RWPE2 (cell line): ENCODE measurements at regions not wholly inside any gene's neighbourhood (a gene's known extent, or its start where the extent isn't known, plus 50 kb on each side); places are given as distances from the start of the nearest gene placed in this dataset.

Source experiments
- ATAC-seq: fragments of 200-7000 bp; cut with Tn5 transposase; 3 replicates; pipeline ENCODE4 v1.9.1; 2021; ENCODE audit warnings: low read depth
- DNase-seq: peaks from one replicate; pipeline ENCODE4 v3.0.0-alpha.2; 2020; ENCODE audit warnings: low spot score
- H3K27ac ChIP-seq: fragments of 450-650 bp; 2 replicates; pipeline ENCODE4 v1.5.1; 2017; ENCODE audit warnings: mild to moderate bottlenecking; ENCODE audit not compliant: poor library complexity, severe bottlenecking
- H3K27me3 ChIP-seq: fragments of 250-450 bp; sonication (Bioruptor Pico); 2 replicates; pipeline ENCODE4 v1.5.1; 2021; ENCODE audit warnings: mild to moderate bottlenecking, moderate library complexity; ENCODE audit not compliant: insufficient read depth, poor library complexity, severe bottlenecking
- H3K36me3 ChIP-seq: fragments of 250-450 bp; sonication (Bioruptor Pico); 2 replicates; pipeline ENCODE4 v1.5.1; 2020; ENCODE audit warnings: low read depth, mild to moderate bottlenecking, moderate library complexity
- H3K4me1 ChIP-seq: fragments of 250-450 bp; sonication (Bioruptor Pico); 2 replicates; pipeline ENCODE4 v1.5.1; 2021; ENCODE audit warnings: mild to moderate bottlenecking, moderate library complexity; ENCODE audit not compliant: insufficient read depth, poor library complexity, severe bottlenecking
- H3K4me3 ChIP-seq: fragments of 250-450 bp; sonication (Bioruptor Pico); 2 replicates; pipeline ENCODE4 v1.5.1; 2021; ENCODE audit warnings: mild to moderate bottlenecking, moderate library complexity; ENCODE audit not compliant: severe bottlenecking
- H3K9me3 ChIP-seq: fragments of 250-450 bp; sonication (Bioruptor Pico); 2 replicates; pipeline ENCODE4 v1.5.1; 2021; ENCODE audit warnings: mild to moderate bottlenecking, moderate library complexity; ENCODE audit not compliant: severe bottlenecking
- TF ChIP-seq, protein P1 (sequence below): fragments of 450-650 bp; IDR thresholded peaks from one replicate; pipeline ENCODE4 v1.5.1; 2017; ENCODE audit warnings: mild to moderate bottlenecking, moderate library complexity; ENCODE audit not compliant: poor library complexity, severe bottlenecking

DNA sequence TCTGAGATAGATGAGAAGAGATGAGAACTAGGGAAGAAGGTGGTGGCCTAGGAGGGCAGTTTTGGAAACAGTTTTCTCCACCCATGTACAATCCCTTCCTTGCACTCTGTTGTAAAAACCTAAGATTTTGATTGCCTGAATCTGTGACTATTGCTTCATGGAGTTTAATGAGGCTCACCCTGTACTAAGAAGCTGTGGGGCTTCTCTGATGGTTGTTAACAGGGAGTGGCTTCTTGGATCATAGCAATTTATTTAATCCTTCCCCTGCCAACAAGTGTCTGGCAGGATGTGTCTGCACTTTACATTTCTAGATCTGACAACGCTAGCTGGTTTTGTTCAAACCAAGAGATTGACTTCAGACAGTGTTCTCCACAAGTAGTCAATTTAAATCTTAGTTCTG lies 74.7 kb upstream of the C5orf46 start:
- H3K4me1 ChIP-seq: peaks cover 11% of the 10 kb centered on the region
- H3K27me3 ChIP-seq: no peaks in the 10 kb centered on the region
- ATAC-seq: no peak
- H3K36me3 ChIP-seq: no peaks in the 10 kb centered on the region
- H3K27ac ChIP-seq: no peak overlapping the region
- H3K9me3 ChIP-seq: no peaks in the 10 kb centered on the region
- DNase-seq: no peak
- TF ChIP-seq, protein P1, sequence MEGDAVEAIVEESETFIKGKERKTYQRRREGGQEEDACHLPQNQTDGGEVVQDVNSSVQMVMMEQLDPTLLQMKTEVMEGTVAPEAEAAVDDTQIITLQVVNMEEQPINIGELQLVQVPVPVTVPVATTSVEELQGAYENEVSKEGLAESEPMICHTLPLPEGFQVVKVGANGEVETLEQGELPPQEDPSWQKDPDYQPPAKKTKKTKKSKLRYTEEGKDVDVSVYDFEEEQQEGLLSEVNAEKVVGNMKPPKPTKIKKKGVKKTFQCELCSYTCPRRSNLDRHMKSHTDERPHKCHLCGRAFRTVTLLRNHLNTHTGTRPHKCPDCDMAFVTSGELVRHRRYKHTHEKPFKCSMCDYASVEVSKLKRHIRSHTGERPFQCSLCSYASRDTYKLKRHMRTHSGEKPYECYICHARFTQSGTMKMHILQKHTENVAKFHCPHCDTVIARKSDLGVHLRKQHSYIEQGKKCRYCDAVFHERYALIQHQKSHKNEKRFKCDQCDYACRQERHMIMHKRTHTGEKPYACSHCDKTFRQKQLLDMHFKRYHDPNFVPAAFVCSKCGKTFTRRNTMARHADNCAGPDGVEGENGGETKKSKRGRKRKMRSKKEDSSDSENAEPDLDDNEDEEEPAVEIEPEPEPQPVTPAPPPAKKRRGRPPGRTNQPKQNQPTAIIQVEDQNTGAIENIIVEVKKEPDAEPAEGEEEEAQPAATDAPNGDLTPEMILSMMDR: no peak
- H3K4me3 ChIP-seq: no peak overlapping the region

DNA sequence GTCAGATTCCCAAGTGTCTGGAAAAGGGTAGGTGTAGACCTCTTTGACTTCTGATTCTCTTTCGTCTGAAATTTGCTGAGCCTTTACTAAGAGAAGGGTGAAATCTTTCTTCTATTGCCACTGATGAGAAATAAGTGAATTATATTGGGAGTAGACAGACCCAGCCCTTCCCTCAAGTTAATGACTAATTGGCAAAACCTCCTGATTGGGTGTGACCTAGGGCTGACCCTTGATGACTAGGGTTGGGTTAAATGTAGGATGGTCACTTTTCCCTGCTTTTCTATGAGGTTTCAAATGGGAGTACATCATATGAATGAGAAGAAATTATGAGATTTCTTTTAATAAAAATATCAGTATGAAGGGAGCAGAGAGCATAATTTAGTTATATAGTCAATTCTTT lies 73.4 kb upstream of the C5orf46 start:
- TF ChIP-seq, protein P1: no peak

DNA sequence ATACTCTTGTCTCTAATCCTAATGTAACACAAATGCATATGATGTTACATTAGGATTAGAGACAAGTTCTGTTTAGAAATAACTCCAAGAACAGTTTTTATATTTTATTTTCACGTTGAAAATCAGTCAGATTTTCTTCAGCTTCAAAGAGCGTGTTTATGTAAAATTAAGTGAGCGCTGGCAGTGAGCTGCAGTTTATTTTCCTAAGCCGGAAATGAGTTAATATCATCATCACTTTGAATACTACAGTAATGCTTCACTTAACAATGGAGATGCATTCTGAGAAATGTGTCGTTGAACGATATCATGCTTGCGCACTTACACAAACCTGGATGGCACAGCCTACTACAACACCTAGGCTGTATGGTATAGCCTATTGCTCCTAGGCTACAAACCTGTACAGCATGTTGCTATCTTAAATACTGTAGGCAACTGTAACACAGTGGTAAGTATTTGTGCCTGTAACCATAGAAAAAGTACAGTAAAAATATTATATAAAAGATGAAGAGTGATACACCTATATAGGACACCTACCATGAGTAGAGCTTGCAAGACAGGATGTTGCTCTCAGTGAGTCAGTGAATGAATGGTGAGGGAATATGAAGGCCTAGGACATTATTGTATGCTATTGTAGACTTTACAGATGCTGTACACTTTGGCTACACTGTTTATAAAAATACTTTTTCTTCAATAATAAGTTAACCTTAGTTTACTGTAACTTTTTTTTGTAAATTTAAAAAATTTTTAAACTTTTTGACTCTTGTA lies 65.9 kb upstream of the C5orf46 start:
- Histone ChIP-seq H3K36me3 (no peaks in the 10 kb centered on the region), H3K27ac (no peak overlapping the region), H3K9me3 (no peaks in the 10 kb centered on the region), H3K4me1 (peaks cover 6% of the 10 kb centered on the region), H3K27me3 (no peaks in the 10 kb centered on the region), H3K4me3 (no peak overlapping the region)
- TF ChIP-seq, protein P1: no peak
- peak; percentile 77 for ATAC-seq
- DNase-seq: no peak

More for the DNA sequence above, 73.4 kb upstream of the C5orf46 start:
- Histone ChIP-seq H3K36me3 (no peaks in the 10 kb centered on the region), H3K27me3 (no peaks in the 10 kb centered on the region), H3K27ac (no peak overlapping the region), H3K9me3 (no peaks in the 10 kb centered on the region), H3K4me3 (no peak overlapping the region), H3K4me1 (peaks cover 11% of the 10 kb centered on the region)
- ATAC-seq: peak; percentile 65; the same call in 2 of the 3 replicates
- DNase-seq: no peak

DNA sequence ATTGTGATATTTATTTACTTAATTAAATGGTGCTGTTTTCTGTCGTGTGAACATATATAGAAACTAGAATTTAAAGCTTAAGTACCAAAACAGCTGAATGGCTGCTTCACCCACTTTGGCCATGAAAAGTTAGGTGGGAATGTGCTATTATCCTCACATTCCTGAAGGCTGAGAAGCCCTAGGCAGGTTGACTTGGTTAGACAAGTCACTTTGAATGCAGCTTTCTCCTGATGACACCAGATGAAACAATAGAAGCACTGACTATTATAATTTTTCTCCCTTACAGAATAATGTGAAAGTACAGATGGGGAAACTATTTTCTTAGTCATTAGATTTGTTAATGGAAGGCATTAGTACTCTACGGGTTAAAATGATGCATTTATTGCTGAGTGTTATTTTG lies 65.1 kb upstream of the C5orf46 start:
- peaks cover 6% of the 10 kb centered on the region for H3K4me1 ChIP-seq
- peak; percentile 66 for ATAC-seq
- no peak overlapping the region for H3K27ac ChIP-seq
- H3K9me3 ChIP-seq: no peaks in the 10 kb centered on the region
- no peak for DNase-seq
- TF ChIP-seq, protein P1: no peak
- no peaks in the 10 kb centered on the region for H3K36me3 ChIP-seq
- H3K27me3 ChIP-seq: no peaks in the 10 kb centered on the region
- no peak overlapping the region for H3K4me3 ChIP-seq

DNA sequence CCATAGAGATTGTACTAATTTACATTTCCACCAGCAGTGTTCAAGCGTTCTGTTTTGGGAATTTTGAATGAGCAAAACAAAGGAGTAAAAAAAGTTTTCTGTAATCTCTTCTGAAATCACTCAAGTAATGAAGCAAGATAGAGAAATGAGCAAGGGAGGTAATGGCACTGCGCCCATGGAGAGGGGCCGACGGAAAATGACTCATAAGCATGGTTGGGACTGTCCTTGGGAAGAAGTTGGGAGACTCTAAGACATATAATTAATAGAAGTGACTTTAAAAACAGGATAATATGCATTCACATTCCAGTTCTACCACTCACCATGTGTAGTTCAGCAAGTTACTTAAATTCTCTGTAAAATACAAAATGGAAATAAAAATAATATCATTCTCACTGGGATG lies 62.5 kb upstream of the C5orf46 start:
- H3K27ac ChIP-seq: no peak overlapping the region
- no peak for DNase-seq
- no peaks in the 10 kb centered on the region for H3K27me3 ChIP-seq
- TF ChIP-seq, protein P1: no peak
- ATAC-seq: no peak
- H3K36me3 ChIP-seq: no peaks in the 10 kb centered on the region
- no peak overlapping the region for H3K4me3 ChIP-seq
- no peaks in the 10 kb centered on the region for H3K9me3 ChIP-seq
- peaks cover 6% of the 10 kb centered on the region for H3K4me1 ChIP-seq
